Amygdala (tissue), 56 donors: ENCODE measurements at regions not wholly inside any gene's neighbourhood (a gene's known extent, or its start where the extent isn't known, plus 50 kb on each side); places are given as distances from the start of the nearest gene placed in this dataset.

Experiments
- DNase-seq, 56 donors: peaks; one replicate each; lab custom pipeline; 2025; lab: John Stamatoyannopoulos, UW

DNA sequence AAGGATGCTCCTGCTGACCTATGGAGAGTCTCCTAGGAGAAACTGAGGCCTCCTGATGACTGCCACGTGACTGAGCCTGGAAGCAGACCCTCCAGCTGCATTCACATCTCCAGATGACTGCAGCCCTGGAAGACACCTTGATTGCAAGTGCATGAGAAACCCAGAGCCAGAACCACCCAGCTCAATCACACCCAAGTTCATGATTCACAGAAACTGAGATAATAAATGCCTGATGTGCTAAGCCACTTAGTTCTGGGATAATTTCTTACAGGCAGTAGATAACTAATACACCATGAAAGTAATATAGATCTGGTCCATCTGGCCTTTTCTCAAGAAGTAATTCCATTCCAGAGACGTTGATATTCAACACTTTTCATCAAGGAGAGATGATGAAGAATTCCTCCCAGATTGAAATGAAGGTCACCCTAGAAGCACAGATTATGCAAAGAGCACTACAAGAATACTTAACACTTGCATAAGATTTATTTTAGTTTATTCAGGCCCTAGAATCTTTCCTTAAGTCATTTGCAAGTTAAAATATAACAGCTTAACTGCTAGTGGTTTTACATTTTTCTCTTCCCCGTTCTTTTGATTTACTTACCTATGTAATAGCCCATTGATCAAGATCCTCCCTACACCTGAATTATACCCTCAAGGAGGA, 208.2 kb upstream of the INHBA start:
- no peak for DNase-seq

DNA sequence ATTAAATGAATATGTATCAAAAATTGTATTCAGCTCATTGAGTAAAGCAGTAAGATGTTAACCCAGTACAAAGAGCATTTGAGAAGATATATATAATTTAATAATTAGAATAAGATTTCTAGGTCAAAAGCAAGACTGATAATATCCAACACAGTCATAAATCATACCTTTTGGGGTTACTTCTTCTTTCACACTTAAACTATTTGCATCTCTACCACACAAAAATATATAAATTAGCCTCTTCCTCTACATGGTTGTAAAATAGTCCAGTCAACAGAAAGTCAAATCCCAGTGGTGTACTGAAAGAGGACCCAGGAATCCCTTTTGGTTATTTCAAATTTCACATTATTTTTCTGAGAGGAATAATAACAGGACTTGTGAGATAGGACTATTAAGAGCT, 204.6 kb upstream of the INHBA start:
- no peak for DNase-seq

DNA sequence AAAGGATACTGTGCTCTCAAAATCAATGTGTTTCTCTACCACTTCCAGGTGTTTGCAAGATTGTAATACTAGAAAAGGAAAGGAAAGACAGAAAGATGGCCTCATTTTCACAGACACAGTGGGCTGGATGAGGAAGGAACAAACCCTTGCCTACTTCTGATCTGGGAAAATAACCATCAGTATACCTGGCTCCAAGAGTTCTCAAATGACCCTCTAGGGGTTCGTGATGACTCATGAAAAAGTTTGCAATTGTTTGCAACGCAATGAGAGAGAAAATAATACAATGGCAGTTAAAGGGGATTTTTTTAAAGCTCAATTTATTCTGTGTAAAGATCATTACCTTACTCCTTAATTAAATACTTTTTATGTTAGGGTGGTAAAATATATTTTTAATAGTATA, 197.6 kb upstream of the INHBA start:
- DNase-seq, result no peak

DNA sequence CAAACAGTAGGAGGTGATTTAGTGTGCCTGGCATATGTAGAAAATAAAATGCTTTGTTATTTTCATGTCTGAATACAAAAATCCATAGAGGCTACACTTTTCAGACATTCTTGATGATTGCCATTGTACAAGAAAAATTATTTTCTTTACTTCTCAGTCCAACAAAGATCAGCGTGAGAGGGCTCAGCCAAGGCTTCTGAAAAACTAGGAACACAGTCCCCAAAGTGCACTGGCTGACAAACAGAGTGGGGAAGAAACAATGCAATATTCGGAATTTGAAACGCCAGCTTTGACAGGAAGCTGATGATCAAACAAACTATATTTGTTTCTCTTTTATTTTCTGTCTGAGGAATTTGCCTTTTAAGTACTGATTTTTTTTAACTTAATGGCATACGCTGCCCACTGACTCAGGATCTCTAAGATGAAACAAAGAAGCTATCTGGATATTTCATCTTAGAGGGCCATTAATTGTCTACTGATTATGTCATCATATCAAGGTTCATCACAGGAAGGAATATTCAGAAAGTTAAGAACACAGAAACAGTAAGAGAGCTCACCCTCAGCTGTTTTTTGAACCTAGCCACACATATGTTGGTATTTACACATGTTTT, 197.0 kb upstream of the INHBA start:
- DNase-seq, result no peak

DNA sequence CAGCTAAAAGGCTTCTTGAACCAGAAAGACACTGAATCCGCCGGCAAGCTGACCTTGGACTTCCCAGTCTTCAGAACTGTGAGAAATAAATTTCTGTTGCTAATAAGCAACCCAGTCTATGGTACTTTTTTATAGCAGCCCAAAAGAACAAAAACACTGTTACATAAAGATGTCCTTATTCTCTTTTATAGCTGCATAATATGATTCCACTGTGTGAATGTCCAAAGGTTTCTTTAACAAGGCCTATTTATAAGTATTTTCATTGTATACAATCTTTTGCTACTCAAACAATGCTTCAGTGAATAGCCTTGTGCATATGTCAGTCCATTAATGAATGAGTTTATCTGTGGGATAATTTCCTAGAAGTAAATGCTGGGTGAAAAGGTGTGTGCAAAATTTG, 190.8 kb upstream of the INHBA start:
- no peak for DNase-seq

DNA sequence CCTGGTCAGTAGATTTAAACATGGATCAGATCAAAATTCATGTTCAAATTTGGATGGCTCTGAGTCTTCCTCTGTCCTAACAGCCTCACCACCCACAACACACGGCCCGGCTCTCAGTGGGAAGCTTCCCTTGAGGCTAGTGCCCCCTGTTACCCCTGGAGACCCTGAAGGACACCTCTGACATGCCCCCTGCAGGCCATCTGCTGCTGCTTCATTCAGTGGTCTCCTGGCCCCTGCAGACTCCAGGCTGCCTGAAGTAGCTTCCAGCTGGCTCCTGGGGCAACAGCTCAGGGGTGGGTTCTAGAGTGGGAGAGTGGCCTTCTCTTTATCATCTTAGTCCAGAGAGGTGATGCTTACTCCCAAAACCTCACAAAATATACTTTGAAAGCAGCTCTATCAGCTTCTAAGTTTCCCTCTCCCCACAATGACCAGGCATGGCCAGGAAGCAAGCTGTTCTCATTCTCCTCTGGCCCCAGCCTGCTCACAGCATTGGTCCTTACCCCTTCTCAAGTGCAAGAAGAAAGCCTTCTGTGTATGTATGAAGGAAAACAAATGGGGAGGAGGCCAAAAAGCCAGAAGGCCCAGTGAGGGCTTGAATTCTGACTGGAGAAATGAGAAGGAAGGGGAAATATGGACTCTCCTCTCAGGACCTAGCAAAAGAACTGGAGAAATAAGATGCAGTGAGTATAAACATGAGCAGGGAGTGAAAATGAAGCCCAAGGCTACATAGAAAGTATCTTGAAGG, 189.6 kb upstream of the INHBA start:
- no peak for DNase-seq

DNA sequence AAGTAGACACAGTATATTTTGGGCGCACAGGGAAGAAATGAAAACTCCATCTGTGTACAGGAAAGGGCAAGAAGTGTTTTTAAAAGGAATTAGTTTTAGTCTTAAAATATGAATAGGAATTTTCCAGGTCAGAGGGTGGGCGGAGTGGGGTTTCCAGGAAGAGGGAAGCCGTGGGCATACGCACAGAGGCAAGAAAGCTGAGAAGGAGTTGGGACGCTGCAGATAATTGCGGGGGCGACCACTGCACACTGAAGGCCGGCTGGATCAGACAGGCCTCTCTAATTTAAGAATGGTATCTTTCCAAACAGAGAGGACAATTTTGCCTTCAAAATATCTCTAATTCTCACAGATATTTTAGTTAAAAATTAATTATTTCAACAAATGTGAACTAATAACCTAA, 189.1 kb upstream of the INHBA start:
- peak in 2 of 56 donors; percentile 2 to 11 for DNase-seq

DNA sequence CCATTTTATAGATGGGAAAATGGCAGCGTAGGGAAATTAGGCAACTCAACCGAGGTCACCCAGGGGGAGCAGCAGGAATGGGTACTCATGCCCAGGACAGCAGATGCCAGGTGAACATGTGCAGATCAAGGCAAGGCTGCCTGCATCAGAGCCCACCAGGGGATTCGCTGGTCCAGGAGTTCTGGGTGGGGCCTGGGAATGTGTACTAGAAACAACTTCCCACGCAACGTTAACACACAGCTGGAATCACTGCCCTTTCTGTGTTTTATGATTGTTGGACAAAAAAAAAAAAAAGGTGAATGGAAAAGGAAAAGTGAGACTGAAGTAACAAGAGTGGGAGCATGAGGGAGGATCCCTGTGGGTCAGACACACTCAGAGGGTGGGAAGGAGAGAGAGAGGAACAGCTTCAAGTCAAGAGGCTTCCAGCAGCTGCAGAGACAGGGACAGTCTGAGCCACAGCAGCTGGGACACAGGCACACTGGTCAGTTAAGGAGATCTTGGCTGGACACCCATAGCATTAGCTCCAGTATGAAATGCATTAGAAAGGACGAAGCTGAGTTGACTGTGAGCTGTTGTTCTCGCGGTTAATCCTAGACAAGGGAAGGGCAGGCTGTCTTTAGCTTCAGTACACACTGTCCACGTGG, 187.9 kb upstream of the INHBA start:
- DNase-seq, result no peak

DNA sequence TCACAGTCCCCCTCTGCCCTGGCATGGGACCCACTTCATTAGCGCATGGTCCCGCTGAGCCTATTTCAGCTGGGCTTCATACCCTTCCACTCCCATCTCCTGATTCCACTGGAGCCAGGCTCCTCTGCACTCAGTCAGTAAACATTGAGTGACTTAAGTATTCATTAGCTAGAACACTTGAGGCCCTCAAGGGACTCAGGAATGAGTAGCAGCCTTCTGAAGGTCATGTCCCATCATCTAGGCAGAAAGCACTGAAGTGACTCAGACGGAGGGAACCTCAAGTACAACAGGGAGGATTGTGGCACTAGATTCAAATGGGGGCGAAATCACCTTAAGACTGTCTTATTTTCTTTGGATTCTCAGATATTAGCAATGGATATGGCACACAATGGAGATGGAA, 186.6 kb upstream of the INHBA start:
- no peak for DNase-seq

DNA sequence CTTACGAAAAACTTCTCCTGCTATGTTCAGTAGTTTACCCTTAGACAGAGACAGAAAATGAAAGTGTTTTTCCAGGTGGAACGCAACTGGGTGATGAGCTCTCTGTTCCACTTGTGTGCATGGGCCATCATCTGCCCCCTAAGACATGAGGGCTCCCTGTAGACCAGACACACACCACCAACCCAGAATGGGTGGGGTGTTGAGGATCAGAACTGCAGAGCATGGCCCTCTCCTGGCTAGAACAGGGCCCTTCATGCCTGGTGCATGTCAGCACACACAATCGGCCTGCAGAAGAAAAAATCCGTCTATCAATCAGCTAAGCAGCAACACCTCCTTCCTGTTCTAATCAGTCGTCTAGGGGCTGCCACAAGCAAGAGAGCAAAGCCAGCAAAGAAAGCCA, 186.2 kb upstream of the INHBA start:
- no peak for DNase-seq

DNA sequence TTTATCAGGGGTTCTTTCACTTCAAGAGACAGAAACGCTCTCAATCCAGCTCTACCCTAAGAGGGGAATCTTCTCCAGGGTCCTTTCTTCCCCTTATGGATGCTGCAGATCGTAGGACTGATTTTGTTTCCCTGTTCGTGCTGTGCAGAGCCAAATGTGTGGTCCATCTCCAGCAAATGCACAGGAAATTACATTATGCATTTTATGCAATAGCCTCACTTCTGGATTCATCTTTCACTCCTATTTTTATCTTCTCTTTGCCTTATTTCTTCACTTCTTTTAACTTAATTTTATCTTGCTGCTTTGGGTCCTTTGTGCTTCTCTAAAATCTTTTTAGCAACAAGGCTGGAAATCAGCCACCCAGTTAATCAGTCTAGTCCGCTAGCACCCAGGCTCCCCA, 184.5 kb upstream of the INHBA start:
- DNase-seq, result no peak

DNA sequence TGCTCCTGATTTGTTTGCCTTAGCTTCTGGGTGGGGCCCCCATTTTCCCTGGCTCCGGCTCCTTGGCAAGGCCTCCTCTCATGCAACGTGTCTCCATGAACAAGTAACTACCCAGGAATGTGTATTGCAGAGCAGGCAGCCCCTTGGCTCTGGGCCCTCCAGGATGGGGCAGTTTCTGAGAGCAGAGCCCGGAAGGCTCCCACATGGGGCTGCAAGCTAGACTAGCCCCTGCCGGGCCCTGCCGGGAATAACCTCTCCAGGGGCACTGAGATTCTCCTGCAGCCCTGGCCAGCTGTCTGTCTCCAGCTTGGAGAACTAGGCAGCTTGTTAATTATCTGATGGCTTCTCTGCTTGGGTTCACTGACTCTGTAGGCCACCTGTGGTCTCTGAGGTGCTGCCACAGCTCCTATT, 184.0 kb upstream of the INHBA start:
- DNase-seq, result peak in 1 of 56 donors; percentile 12

DNA sequence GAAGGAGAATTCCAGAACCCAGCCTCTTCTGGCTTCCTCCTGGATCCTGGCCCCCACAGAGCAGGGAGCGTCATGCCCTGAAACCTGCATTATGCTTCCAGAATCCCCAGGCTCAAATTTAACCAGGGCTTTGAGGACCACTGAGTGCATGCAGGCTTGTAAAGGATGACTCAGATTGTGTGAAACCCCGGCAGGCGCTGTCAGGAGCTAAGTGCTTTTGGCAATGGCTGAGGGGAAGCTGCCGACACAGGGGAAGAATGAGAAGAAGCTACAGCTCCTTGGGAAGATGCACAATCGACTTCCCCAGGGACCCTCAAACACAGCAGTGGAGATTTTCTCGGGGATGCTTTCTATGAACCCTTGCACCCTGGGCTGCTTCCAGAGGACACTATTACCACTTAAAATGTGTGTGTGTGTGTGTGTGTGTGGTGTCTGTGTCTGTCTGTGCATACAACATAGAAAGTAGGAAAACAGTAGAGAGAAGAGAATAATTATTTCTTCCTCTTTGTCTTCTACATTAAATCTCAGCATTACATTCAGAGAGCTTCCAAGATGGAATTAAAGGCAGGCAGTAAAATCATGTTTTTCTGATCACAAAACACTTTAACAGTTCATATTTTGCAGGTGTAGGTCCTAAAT, 183.5 kb upstream of the INHBA start:
- DNase-seq, result peak in 2 of 56 donors; percentile 8 to 10

DNA sequence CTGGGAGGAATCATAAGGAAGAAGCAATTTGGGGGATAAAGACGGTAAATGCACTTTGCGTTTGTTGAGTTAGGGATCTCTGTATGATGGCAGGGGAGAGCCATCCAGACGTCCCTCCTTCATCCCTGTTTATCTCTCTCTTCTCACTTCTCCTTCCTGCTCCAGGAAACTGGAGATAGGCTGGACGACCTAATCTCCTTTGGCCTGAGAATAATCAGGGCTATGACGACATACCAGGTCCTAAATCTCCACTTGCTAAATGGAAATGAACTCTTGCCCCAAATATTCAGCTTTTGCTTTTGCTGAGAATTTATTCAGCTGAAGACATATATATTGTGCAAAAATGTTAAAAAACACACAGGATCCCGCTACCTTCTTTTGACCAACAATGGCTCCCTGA, 182.9 kb upstream of the INHBA start:
- no peak for DNase-seq

DNA sequence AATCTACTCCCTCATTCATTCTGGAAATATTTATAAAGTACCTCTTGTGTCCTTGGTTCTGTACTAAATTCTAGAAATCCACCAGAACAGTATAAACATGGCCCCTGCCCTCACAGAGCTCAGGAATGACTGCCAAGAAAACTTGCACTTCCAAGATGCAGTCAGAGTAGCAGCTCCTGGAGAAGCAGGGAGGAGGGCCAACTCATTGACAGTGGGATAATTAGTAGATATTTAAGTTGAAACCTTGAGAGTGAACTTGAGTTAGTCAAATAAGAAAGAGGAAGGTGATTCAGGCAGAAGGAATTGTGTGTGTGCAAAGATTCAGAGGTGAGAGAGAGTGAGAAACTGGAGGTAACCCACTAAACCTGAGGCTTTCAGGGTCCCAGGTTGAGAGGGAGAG, 182.2 kb upstream of the INHBA start:
- no peak for DNase-seq

DNA sequence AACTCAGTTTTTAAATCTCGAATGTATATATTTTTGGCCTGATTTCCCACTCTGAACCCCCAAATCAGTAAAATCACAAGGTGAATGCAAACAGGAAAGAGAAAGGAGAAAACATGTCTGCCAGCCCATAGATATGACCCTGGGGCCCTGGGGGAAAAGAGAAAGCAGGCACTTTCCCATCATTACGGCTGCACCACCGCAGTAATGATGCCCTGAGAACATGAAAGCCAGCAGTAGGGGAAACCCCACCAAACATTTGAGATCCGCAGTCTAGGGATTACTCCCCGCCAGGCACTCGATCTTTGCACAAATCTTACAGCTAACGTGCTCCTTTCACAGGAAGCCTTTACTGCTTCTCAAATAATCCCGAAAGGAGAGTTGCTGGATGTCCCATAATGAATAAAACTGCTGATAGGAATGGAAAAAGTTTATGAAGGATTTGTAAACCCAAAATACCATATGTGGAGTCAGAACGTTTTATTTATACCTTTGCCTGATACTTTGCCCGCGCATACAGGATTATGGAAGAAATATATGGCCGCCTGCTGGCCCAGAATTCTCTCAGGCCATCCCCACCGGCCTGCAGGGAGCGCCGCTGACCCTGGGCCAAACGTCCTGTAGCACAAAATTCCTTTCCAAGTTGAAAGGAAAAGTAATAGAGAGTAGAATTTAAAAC, 180.0 kb upstream of the INHBA start:
- no peak for DNase-seq

DNA sequence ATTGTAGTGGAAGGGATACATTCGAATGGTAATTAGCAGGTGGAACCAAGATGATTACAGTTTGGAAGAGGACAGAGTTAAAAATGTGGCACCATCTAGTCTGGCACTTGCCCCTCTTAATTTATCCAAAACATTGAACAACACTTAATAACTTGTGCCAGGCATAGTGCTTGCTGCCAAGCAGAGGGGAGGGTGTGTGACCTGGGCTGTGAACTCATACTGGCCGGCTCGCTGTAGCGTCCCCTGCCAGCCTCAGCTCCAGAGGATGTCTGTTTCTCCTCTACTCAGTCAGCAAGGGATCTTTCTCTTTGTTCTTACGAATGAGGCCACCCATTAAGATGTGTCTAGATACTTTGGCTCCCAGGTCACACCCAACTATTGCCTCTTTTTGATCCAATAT, 179.4 kb upstream of the INHBA start:
- peak in 8 of 56 donors; percentile 6 to 34 (median 10) for DNase-seq

DNA sequence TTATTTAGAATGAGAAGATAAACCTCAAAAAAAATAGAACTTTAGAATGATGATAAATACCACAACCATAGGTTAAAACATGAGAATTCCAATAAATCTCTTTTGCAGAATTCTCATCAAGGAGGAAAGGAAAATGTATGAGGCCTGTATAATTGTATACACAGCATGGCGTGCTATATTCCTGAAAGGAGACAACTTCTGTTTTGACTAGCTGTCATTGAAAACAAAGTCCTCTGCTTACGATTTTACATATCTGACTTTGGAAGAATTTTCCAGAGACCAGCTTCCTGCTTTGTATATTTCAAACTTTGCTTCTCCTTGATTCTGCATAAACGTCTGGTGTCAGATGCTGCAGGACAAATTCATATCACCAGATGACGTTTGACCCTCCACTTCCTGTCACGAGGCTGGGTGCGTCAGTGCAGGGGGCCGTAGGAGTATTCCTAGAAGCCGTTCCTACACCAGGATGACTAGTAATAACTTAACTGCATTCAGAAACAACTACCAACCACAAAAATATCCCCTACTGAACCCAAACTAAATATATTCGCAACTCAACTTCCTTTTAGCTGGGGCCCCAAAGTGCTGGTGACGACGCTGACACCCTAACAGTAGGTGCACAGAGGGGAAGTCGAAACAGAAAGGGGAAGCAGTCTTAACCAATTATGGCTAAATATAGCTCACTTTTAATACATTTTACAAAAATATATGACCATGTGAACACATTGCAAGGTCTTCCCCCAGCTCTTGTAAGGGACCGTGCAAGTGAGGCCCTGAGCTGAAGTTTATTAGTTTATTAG, 178.6 kb upstream of the INHBA start:
- peak in 6 of 56 donors; percentile 5 to 31 (median 16) for DNase-seq

DNA sequence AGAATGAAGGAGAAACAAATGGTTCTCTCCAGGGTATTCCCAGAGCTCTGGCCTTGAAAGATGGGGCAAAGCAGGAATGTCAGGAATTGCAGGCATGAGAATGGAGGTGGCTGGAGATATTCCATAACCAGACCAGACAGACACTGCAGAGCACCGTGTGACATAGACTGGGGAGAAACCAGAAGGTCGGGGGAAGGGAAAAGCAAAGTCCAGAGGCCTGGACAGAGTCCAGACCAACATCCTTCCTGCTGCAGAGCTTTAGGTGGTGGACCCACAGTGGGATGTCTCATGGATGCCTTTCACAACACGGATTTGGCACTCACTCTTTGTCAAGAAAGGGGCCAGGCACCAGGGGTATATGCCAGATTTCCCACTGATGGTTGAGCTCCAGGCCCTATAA, 177.2 kb upstream of the INHBA start:
- DNase-seq, result peak in 4 of 56 donors; percentile 12 to 34 (median 21)

DNA sequence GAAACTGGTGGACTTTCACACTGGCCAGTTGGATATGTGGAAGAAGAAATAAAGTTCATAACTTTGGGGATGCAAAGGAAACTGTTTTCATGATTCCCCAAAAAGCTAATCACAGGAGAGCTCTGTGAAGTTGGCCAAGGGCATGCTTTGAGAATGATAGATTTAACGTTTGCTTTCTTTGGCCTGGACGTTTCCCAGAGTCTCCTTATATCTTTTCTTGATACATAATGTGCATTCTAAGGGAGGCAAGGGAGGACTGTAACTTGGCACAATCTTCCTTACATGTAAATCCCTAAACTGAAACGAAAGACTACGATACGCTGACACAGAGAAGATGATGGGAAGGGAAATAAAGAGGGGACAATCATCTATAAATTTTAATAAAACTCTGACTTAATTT, 176.5 kb upstream of the INHBA start:
- DNase-seq, result no peak
